ENCODE measurements at regions not wholly inside any gene's neighbourhood (a gene's known extent, or its start where the extent isn't known, plus 50 kb on each side); places are given as distances from the start of the nearest gene placed in this dataset.

GRCh38 chr14:38074754-38075153 lies 132.9 kb upstream of the SSTR1 start:
- TF ChIP-seq CTCF (IDR thresholded peaks at IDR 0.05; ENCODE audit: control insufficient read depth, insufficient read depth, low read depth, low read length, missing control alignments) = no peak
- H3K4me3 ChIP-seq (ENCODE audit: control insufficient read depth, low read depth, low read length) = no peak overlapping the region
- no peak for DNase-seq (ENCODE audit: low read depth)

- H3K4me3 ChIP-seq (ENCODE audit: control insufficient read depth, low read depth, low read length) = no peak overlapping the region
- DNase-seq (ENCODE audit: low read depth) = no peak
These were observed 129.3 kb upstream of the SSTR1 start for GRCh38 chr14:38078393-38078792.

GRCh38 chr14:38079268-38079667 lies 128.4 kb upstream of the SSTR1 start:
- no peak for TF ChIP-seq CTCF (IDR thresholded peaks at IDR 0.05; ENCODE audit: control insufficient read depth, insufficient read depth, low read depth, low read length, missing control alignments)
- no peak overlapping the region for H3K4me3 ChIP-seq (ENCODE audit: control insufficient read depth, low read depth, low read length)
- DNase-seq (ENCODE audit: low read depth) = peak; percentile 50

More at GRCh38 chr14:38078393-38078792, 129.3 kb upstream of the SSTR1 start:
- TF ChIP-seq CTCF (IDR thresholded peaks at IDR 0.05; ENCODE audit: control insufficient read depth, insufficient read depth, low read depth, low read length, missing control alignments) = no peak

GRCh38 chr14:38079886-38080285 lies 127.8 kb upstream of the SSTR1 start:
- TF ChIP-seq CTCF (IDR thresholded peaks at IDR 0.05; ENCODE audit: control insufficient read depth, insufficient read depth, low read depth, low read length, missing control alignments) = no peak
- no peak for DNase-seq (ENCODE audit: low read depth)
- no peak overlapping the region for H3K4me3 ChIP-seq (ENCODE audit: control insufficient read depth, low read depth, low read length)

GRCh38 chr14:38080696-38081095 lies 127.0 kb upstream of the SSTR1 start:
- no peak overlapping the region for H3K4me3 ChIP-seq (ENCODE audit: control insufficient read depth, low read depth, low read length)
- TF ChIP-seq CTCF (IDR thresholded peaks at IDR 0.05; ENCODE audit: control insufficient read depth, insufficient read depth, low read depth, low read length, missing control alignments) = no peak
- no peak for DNase-seq (ENCODE audit: low read depth)

GRCh38 chr14:38083039-38083438 lies 124.7 kb upstream of the SSTR1 start:
- no peak overlapping the region for H3K4me3 ChIP-seq (ENCODE audit: control insufficient read depth, low read depth, low read length)
- no peak for DNase-seq (ENCODE audit: low read depth)
- TF ChIP-seq CTCF (IDR thresholded peaks at IDR 0.05; ENCODE audit: control insufficient read depth, insufficient read depth, low read depth, low read length, missing control alignments) = no peak

- no peak overlapping the region for H3K4me3 ChIP-seq (ENCODE audit: control insufficient read depth, low read depth, low read length)
- TF ChIP-seq CTCF (IDR thresholded peaks at IDR 0.05; ENCODE audit: control insufficient read depth, insufficient read depth, low read depth, low read length, missing control alignments) = no peak
- DNase-seq (ENCODE audit: low read depth) = no peak
These were observed 118.6 kb upstream of the SSTR1 start for GRCh38 chr14:38089123-38089522.
